Upper lobe of right lung (tissue), 1 donor: ENCODE measurements at regions not wholly inside any gene's neighbourhood (a gene's known extent, or its start where the extent isn't known, plus 50 kb on each side); places are given as distances from the start of the nearest gene placed in this dataset. TPM values are rescaled to one million over a fixed set of nuclear protein-coding genes. Genes with fewer than 3 reads are reported as not detected.

Experiments
- microRNA-seq: library from miRNA; unstranded; fragments of <30 nt; microRNA quantifications from one replicate; pipeline ENCODE4 v1.2.0, GENCODE V29; 2020; ENCODE audit warnings: borderline microRNAs expressed
- donor health status: DM: no; HTN: yes; CAD: no; lungs with severe emphysema.

Small RNA genes in the stretch of these regions (microRNA-seq; reads per million reads assigned to microRNA genes)
- gene MIR4507 = not detected
- not detected for gene MIR4537
- not detected for gene MIR4538
- not detected for gene MIR4539
- not detected for gene MIR5195
- gene MIR8071-1 = not detected
- not detected for gene MIR8071-2
